Lower leg skin (tissue), 3 donors: ENCODE measurements at regions not wholly inside any gene's neighbourhood (a gene's known extent, or its start where the extent isn't known, plus 50 kb on each side); places are given as distances from the start of the nearest gene placed in this dataset.

Experiments
- POLR2A ChIP-seq, 2 donors: fragments of 450-650 bp; IDR thresholded peaks; one replicate each; pipeline ENCODE4 v1.6.1; 2016 to 2017; ENCODE audit warnings: antibody characterized with exemption in 2 of 2, mild to moderate bottlenecking in 1 of 2, moderate library complexity in 1 of 2
- TF ChIP-seq, protein P1 (sequence below), 3 donors: fragments of 450-650 bp; IDR thresholded peaks; one replicate each; pipeline ENCODE4 v1.5.1; 2016; ENCODE audit warnings: antibody characterized with exemption in 3 of 3, mild to moderate bottlenecking in 3 of 3, moderate library complexity in 2 of 3

DNA sequence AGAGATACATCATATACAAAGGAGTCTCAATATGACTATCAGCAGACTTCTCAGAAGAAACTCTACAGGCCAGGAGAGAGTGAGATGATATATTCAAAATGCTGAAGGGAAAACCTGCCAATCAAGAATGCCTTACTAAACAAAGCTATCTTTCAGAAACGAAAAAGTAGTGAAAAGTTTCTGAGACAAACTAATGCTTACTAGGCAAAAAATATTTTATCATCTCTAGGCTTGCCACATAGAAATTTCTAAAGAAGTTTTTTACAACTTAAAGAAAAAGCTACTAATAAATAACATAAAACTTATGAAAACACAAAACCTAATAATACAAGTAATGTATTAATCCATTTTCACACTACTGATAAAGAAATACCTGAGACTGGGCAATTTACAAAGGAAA is 59.9 kb upstream of the SPEF2 start:
- TF ChIP-seq, protein P1, sequence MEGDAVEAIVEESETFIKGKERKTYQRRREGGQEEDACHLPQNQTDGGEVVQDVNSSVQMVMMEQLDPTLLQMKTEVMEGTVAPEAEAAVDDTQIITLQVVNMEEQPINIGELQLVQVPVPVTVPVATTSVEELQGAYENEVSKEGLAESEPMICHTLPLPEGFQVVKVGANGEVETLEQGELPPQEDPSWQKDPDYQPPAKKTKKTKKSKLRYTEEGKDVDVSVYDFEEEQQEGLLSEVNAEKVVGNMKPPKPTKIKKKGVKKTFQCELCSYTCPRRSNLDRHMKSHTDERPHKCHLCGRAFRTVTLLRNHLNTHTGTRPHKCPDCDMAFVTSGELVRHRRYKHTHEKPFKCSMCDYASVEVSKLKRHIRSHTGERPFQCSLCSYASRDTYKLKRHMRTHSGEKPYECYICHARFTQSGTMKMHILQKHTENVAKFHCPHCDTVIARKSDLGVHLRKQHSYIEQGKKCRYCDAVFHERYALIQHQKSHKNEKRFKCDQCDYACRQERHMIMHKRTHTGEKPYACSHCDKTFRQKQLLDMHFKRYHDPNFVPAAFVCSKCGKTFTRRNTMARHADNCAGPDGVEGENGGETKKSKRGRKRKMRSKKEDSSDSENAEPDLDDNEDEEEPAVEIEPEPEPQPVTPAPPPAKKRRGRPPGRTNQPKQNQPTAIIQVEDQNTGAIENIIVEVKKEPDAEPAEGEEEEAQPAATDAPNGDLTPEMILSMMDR (IDR thresholded peaks at IDR 0.05), result no peak
- TF ChIP-seq POLR2A (IDR thresholded peaks at IDR 0.05), result no peak
